Adipocyte (in vitro differentiated cells): ENCODE measurements at regions not wholly inside any gene's neighbourhood (a gene's known extent, or its start where the extent isn't known, plus 50 kb on each side); places are given as distances from the start of the nearest gene placed in this dataset.

ENCODE experiments used
- DNase-seq: peaks from one replicate; pipeline ENCODE4 v3.0.0-alpha.2; 2015; ENCODE audit warnings: low read depth
- H3K27me3 ChIP-seq: replicated peaks from 2 replicates; pipeline ENCODE4 v1.7.0; 2013; ENCODE audit warnings: mild to moderate bottlenecking, low read length, moderate library complexity; ENCODE audit not compliant: control insufficient read depth, insufficient read depth
- H3K36me3 ChIP-seq: 2 replicates; pipeline ENCODE4 v1.7.0; 2013; ENCODE audit warnings: low read length, mild to moderate bottlenecking, moderate library complexity; ENCODE audit not compliant: control insufficient read depth, insufficient read depth, severe bottlenecking
- H3K4me1 ChIP-seq: 2 replicates; pipeline ENCODE4 v1.7.0; 2013; ENCODE audit warnings: mild to moderate bottlenecking, low read length, moderate library complexity; ENCODE audit not compliant: control insufficient read depth, insufficient read depth
- H3K4me3 ChIP-seq: 2 replicates; pipeline ENCODE4 v1.7.0; 2013; ENCODE audit warnings: mild to moderate bottlenecking, low read length, moderate library complexity
- H3K9ac ChIP-seq: 2 replicates; pipeline ENCODE4 v1.7.0; 2013; ENCODE audit warnings: mild to moderate bottlenecking, low read length, moderate library complexity
- H3K9me3 ChIP-seq: 2 replicates; pipeline ENCODE4 v1.7.0; 2013; ENCODE audit warnings: mild to moderate bottlenecking, low read length, moderate library complexity; ENCODE audit not compliant: control insufficient read depth

GRCh38 chr11:120023551-120023950 lies 114.4 kb downstream of the TRIM29 start:
- Histone ChIP-seq H3K36me3 (no peaks in the 10 kb centered on the region), H3K9me3 (no peaks in the 10 kb centered on the region), H3K27me3 (peaks cover 52% of the 10 kb centered on the region), H3K9ac (no peak overlapping the region), H3K4me1 (no peaks in the 10 kb centered on the region), H3K4me3 (no peak overlapping the region)
- DNase-seq = no peak

- Histone ChIP-seq H3K36me3 (no peaks in the 10 kb centered on the region), H3K27me3 (peaks cover 52% of the 10 kb centered on the region), H3K9me3 (no peaks in the 10 kb centered on the region), H3K4me1 (no peaks in the 10 kb centered on the region), H3K4me3 (no peak overlapping the region), H3K9ac (no peak overlapping the region)
- DNase-seq = no peak
Measured at GRCh38 chr11:120023120-120023519, 114.8 kb downstream of the TRIM29 start.

DNA sequence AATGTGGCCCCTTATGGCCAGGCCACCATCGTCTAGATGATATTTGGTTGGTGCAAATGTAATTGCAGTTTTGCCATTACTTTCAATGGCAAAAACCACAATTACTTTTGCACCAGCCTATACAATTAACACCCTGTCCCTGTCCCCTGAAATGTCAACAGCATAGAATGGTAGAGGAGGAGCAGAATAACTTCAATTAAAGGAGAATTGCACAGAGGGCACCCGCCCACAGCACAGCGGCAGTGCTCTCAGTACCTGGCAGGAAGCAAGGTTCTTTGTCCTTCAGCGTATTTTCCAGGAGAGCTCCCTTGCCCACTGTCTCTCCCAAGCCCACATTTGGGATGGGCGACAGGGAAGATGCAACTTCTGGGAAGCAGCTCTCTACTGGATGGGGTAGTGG lies 115.3 kb downstream of the TRIM29 start:
- Histone ChIP-seq H3K27me3 (peaks cover 52% of the 10 kb centered on the region), H3K4me1 (no peaks in the 10 kb centered on the region)
- DNase-seq = no peak

GRCh38 chr11:120021978-120022377 lies 115.9 kb downstream of the TRIM29 start:
- Histone ChIP-seq H3K4me3 (no peak overlapping the region), H3K9me3 (no peaks in the 10 kb centered on the region), H3K4me1 (no peaks in the 10 kb centered on the region), H3K27me3 (peaks cover 53% of the 10 kb centered on the region), H3K9ac (no peak overlapping the region), H3K36me3 (no peaks in the 10 kb centered on the region)
- no peak for DNase-seq

More for the DNA sequence above, 115.3 kb downstream of the TRIM29 start:
- no peak overlapping the region for H3K9ac ChIP-seq
- no peaks in the 10 kb centered on the region for H3K36me3 ChIP-seq
- no peak overlapping the region for H3K4me3 ChIP-seq
- H3K9me3 ChIP-seq = no peaks in the 10 kb centered on the region

- no peak overlapping the region for H3K9ac ChIP-seq
- peaks cover 56% of the 10 kb centered on the region for H3K27me3 ChIP-seq
- no peak for DNase-seq
Measured at GRCh38 chr11:120021391-120021953, 116.4 kb downstream of the TRIM29 start.

DNA sequence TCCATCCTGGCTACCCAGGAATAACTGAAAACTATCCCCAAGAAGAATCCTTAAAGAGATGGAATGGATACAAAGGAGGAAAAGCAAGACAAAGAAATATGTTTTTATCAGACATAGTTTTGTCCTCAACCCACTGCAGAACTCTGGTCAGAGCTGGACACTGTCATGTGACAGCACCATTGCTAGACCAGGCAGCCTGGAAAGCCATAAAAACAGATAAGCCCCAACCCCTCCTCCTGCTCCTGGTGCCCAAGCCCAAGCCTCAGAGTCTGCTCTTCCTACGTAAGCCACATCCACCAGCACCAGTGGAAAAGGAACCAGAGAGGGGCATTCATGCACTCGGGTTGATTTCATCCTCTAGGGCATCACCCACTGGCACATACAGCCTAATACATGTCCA lies 116.9 kb downstream of the TRIM29 start:
- no peak for DNase-seq
- H3K9ac ChIP-seq = no peak overlapping the region
- H3K4me1 ChIP-seq = peaks cover 2% of the 10 kb centered on the region
- peaks cover 61% of the 10 kb centered on the region for H3K27me3 ChIP-seq
- H3K36me3 ChIP-seq = no peaks in the 10 kb centered on the region
- no peak overlapping the region for H3K4me3 ChIP-seq
- no peaks in the 10 kb centered on the region for H3K9me3 ChIP-seq

More at GRCh38 chr11:120021391-120021953, 116.4 kb downstream of the TRIM29 start:
- Histone ChIP-seq H3K4me1 (no peaks in the 10 kb centered on the region), H3K36me3 (no peaks in the 10 kb centered on the region), H3K9me3 (no peaks in the 10 kb centered on the region), H3K4me3 (no peak overlapping the region)

DNA sequence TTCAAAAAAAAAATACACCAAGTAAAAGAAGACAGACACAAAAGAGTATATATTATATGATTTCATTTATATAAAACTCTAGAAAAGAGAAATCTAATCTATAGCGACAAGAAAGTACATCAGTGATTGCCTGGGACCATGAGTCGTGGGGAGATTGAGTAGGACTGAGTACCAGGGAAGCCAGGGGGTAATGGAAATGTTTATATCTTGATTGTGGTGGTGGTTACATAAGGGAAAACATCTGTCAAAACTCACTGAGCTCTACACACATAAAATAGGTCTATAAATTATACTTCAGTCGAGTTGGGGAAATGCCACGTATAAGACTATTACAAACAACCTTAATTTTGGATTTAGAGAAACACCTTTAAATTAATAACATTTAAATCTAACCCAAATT lies 117.4 kb downstream of the TRIM29 start:
- DNase-seq = no peak
- Histone ChIP-seq H3K4me1 (peaks cover 7% of the 10 kb centered on the region), H3K9ac (no peak overlapping the region), H3K27me3 (peaks cover 62% of the 10 kb centered on the region), H3K4me3 (no peak overlapping the region), H3K36me3 (no peaks in the 10 kb centered on the region), H3K9me3 (no peaks in the 10 kb centered on the region)

DNA sequence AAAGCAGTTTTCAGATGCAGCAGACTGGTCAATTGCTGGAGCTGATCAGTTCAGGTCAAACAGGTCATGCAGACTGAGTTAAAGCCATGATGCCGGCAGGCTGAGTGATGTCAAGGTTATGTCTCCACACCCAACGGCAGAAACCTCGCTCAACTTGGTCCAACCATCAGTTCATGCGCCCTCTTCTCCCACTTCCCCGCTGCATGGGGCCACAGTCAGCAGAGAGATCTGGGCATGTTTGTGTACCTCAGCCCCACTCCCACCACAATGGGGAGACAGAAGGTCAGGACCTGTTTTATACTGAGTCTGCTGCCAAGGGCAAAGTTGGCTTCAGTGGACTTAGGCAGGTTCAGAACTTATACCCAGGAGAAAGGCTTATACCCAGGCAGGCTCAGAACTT lies 118.7 kb downstream of the TRIM29 start:
- no peak overlapping the region for H3K9ac ChIP-seq
- H3K27me3 ChIP-seq = peaks cover 73% of the 10 kb centered on the region
- DNase-seq = no peak
- no peaks in the 10 kb centered on the region for H3K9me3 ChIP-seq
- H3K4me1 ChIP-seq = peaks cover 15% of the 10 kb centered on the region
- H3K4me3 ChIP-seq = no peak overlapping the region
- no peaks in the 10 kb centered on the region for H3K36me3 ChIP-seq

DNA sequence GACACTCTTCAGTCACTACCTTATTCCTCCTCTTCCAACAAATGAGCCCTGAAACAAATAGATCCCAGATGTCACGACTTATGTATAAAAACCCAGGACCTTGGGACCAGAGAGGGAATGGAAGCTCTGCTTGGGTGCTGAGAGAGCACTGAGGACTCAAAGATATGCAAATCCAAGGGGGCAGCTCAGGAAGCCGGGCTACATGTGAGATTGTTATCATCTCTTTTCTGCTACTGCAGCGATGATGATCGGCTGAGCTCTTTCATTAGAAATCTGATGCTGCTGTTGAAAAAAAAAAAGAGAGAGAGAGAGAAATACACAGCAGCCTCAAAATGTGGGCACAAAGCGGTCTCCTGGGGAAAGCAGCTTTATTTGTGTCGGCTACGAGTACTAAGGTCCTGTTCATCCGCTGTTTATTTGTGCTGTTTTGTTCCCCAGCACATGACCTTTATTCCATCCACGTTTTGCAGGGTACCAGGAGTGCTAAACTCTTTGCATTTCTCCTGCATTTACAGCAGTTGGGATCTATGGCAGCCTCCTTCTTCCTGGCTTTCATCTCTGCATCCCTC lies 120.2 kb downstream of the TRIM29 start:
- DNase-seq = no peak
- Histone ChIP-seq H3K4me3 (no peak overlapping the region), H3K27me3 (peaks cover 71% of the 10 kb centered on the region), H3K9me3 (no peaks in the 10 kb centered on the region), H3K9ac (no peak overlapping the region), H3K4me1 (peaks cover 15% of the 10 kb centered on the region), H3K36me3 (no peaks in the 10 kb centered on the region)

- no peak overlapping the region for H3K9ac ChIP-seq
- H3K9me3 ChIP-seq = no peaks in the 10 kb centered on the region
- no peak for DNase-seq
- H3K4me1 ChIP-seq = peaks cover 15% of the 10 kb centered on the region
- no peak overlapping the region for H3K4me3 ChIP-seq
- no peaks in the 10 kb centered on the region for H3K36me3 ChIP-seq
- H3K27me3 ChIP-seq = peaks cover 86% of the 10 kb centered on the region
Measured at GRCh38 chr11:120013325-120014250, 124.3 kb downstream of the TRIM29 start.

GRCh38 chr11:120012245-120012644 lies 125.7 kb downstream of the TRIM29 start:
- no peaks in the 10 kb centered on the region for H3K9me3 ChIP-seq
- H3K4me1 ChIP-seq = peaks cover 15% of the 10 kb centered on the region
- no peak overlapping the region for H3K4me3 ChIP-seq
- DNase-seq = no peak
- no peak overlapping the region for H3K9ac ChIP-seq
- H3K36me3 ChIP-seq = no peaks in the 10 kb centered on the region
- H3K27me3 ChIP-seq = peaks cover 85% of the 10 kb centered on the region
